Activated CD4-positive, alpha-beta T cell treated with anti-CD3 and anti-CD28 coated beads, Interleukin-2, amount 50 U/mL, for 24 hours (primary cell): ENCODE measurements at regions not wholly inside any gene's neighbourhood (a gene's known extent, or its start where the extent isn't known, plus 50 kb on each side); places are given as distances from the start of the nearest gene placed in this dataset.

ENCODE experiments used
- DNase-seq, 2 donors: peaks; one replicate each; pipeline ENCODE4 v3.0.0-alpha.2; 2020; ENCODE audit warnings: low read depth in 1 of 2, low spot score in 1 of 2

GRCh38 chr22:48800886-48801607 lies 1026.6 kb downstream of the BRD1 start:
- DNase-seq: no peak

DNA sequence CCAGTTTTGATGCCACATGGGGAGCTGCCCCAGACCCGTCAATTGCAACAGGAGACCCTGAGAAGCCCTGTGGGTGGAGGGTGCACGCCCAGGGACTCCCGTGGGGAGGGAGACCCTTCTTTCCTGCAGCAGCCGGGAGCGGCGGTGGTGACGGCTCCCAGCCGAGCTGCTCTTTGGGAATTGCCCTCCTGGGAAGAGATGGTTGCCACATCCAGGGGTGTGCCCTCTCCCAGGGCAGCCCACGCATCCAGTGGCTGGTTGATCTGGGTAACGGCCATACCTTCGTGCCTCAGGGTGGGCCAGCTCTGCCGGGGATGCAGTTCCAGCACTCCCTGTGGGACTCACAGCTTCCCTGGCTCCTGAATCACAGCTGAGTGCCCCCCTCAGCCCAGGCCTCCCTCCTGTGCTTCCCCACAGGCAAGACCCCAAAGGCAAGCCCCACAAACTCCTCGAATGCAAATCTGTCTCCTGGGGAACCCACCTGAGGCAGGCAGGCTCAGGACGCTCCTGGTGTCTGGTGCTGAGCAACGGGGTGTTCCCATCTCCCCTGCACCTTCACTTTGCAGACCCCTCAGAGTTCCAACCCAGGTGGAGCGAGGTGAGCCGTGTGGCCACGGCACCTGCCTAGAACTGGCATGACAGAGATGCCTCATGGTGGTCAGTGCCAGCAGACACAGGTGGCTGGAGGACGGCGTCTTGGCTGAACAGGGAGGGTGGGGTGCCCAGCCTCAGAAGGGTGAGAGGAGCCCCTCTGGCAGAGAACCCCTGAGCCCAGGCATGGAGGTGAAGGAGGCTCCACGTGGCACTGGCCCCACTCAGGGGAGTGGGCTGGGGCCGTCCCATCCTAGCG lies 1027.4 kb downstream of the BRD1 start:
- DNase-seq: no peak

- DNase-seq: no peak
Measured at GRCh38 chr22:48799227-48799970, 1028.3 kb downstream of the BRD1 start.

- DNase-seq: no peak
Measured at GRCh38 chr22:48798281-48799226, 1029.1 kb downstream of the BRD1 start.

- DNase-seq: no peak
Measured at GRCh38 chr22:48797731-48798130, 1029.9 kb downstream of the BRD1 start.

GRCh38 chr22:48796310-48797015 lies 1031.2 kb downstream of the BRD1 start:
- no peak for DNase-seq

- no peak for DNase-seq
Measured at GRCh38 chr22:48795664-48796063, 1032.0 kb downstream of the BRD1 start.

DNA sequence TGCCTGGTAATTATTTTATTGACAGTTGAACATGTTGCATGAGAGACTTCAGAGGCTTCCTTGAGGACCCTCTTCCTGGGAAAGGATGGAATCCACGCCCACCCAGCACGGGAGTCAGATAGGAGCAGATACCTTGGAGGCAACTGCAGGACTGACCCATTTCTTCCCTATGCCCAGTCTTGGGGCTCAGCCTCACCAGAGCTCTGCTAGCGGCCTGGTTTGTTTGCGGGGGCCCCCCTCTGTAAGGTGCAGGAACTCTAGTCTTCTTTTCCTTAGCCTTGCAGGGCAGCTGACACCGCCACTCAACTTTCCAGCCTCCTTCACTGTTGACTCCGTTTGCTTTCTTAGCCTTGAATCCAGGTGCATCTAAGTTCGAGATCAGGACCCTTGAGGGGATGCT lies 1032.8 kb downstream of the BRD1 start:
- DNase-seq: no peak

GRCh38 chr22:48793949-48794348 lies 1033.7 kb downstream of the BRD1 start:
- no peak for DNase-seq

DNA sequence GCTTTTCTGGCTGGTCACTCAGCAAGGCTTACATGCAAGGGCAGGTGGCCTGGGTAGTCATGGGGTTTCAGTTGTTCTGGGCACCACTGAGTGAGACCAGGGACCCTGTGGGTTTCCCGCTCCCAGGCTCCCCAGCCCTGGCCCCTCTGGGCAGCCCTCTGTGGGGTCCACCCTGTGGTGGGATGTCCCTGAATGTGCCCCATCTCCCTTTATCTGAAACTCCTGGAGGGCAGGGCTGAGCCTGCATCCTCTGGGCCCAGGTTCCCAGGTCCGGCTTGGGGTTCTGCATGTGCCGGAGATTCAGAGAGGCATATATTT lies 1041.0 kb downstream of the BRD1 start:
- DNase-seq: no peak

- no peak for DNase-seq
Measured at GRCh38 chr22:48785792-48786678, 1041.6 kb downstream of the BRD1 start.

- no peak for DNase-seq
Measured at GRCh38 chr22:48784701-48785503, 1042.8 kb downstream of the BRD1 start.

GRCh38 chr22:48783821-48784266 lies 1043.8 kb downstream of the BRD1 start:
- DNase-seq: no peak

GRCh38 chr22:48782811-48783511 lies 1044.7 kb downstream of the BRD1 start:
- DNase-seq: no peak

DNA sequence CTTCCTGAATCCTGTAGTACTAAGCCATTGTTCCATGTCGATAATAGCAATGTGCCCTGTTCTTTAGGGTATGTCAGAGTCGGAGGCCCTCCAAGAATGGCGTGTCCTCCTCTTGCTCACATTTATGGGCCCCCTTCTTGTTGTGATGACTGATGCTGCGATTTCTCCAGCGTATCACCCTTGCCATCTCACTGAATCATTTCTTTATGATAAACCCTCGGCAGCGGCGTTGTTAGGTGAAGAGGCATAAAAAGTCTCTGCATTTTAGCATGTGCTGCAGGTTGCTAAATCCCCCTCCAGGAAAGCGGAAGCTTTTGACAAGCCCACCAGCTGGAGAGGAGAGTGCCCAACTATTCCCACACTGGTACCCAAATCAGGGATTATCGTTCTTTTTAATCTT lies 1045.3 kb downstream of the BRD1 start:
- no peak for DNase-seq

DNA sequence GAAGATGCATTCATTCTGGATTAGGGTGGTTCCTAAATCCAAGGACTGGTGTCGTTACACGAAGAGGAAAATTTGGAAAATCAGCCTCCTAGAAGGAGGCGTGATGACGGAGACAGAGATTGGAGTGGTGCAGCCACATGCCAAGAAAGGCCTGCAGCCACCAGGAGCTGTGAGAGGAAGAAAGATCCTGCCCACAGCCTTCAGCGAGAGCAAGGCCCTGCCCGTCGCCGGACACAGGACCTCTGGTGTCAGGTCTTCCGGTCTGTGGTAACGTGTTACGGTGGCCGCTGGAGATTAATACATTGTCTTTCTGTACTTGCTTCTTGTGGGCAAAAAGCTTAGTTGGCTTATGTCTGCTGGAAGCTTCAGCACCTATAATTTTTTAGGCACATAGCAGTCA lies 1045.8 kb downstream of the BRD1 start:
- DNase-seq: no peak

DNA sequence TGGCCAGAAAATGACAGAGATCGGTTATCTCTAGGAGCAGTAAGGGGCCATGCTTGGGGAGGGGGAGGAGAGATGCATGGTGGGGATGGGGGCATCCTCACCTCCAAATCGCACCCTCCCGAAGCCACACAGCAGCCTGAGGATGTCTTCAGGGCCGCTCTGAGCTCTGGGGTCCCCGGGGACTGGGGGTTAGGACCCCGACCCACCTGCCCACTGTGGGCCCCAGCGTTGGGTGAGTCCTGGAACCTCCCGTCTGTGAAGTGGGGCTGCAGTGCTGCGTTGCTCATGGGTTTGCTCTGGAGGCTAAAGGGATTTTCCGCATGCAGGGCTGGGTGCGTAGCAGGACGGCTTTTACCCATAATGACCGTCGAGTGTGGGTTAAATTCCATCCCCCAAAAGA lies 1046.3 kb downstream of the BRD1 start:
- DNase-seq: no peak
